CD4-positive, CD25-positive, alpha-beta regulatory T cell (primary cell): ENCODE measurements at regions not wholly inside any gene's neighbourhood (a gene's known extent, or its start where the extent isn't known, plus 50 kb on each side); places are given as distances from the start of the nearest gene placed in this dataset.

Source experiments
- ATAC-seq, 2 donors: fragments of 150-1000 bp; cut with Tn5 transposase; one replicate each; pipeline ENCODE4 v1.10.0; 2021; ENCODE audit warnings: low read depth in 2 of 2, moderate number of reproducible peaks in 2 of 2, moderate library complexity in 1 of 2
- DNase-seq, 3 donors: peaks; one replicate each; pipeline versions ENCODE4 v3.0.0 to v3.0.0-alpha.2; 2012 to 2022; ENCODE audit warnings: mixed read lengths in 1 of 3
- H3K27ac ChIP-seq: one replicate; pipeline ENCODE4 v1.7.0; 2013; ENCODE audit warnings: mild to moderate bottlenecking, low read length; ENCODE audit not compliant: insufficient read depth, poor library complexity, severe bottlenecking
- H3K27me3 ChIP-seq: one replicate; pipeline ENCODE4 v1.7.0; 2013; ENCODE audit warnings: low read length; ENCODE audit not compliant: control insufficient read depth, insufficient read depth
- H3K36me3 ChIP-seq: one replicate; pipeline ENCODE4 v1.7.0; 2013; ENCODE audit warnings: mild to moderate bottlenecking, low read length, moderate library complexity; ENCODE audit not compliant: control insufficient read depth, insufficient read depth
- H3K4me1 ChIP-seq: 2 replicates; pipeline ENCODE4 v1.7.0; 2013; ENCODE audit warnings: mild to moderate bottlenecking, low read length; ENCODE audit not compliant: insufficient read depth, control insufficient read depth, poor library complexity, severe bottlenecking
- H3K4me3 ChIP-seq: one replicate; pipeline ENCODE4 v1.7.0; 2013; ENCODE audit warnings: low read depth, mild to moderate bottlenecking, low read length, moderate library complexity
- H3K9me3 ChIP-seq, 2 experiments: 1 replicate in 1 of 2; 2 replicates in 1 of 2; pipeline ENCODE4 v1.7.0; 2013; ENCODE audit warnings: low read length in 2 of 2, mild to moderate bottlenecking in 1 of 2, moderate library complexity in 1 of 2; ENCODE audit not compliant: control insufficient read depth in 2 of 2
- H3K27ac Mint-ChIP-seq, 3 donors: one replicate each; pipeline ENCODE4 v1.8.0; 2020 to 2022; ENCODE audit warnings: mild to moderate bottlenecking in 3 of 3, mixed read lengths in 3 of 3, moderate library complexity in 2 of 3
- H3K27me3 Mint-ChIP-seq: one replicate; pipeline ENCODE4 v1.8.0; 2022; ENCODE audit warnings: mild to moderate bottlenecking, mixed read lengths
- H3K36me3 Mint-ChIP-seq: one replicate; pipeline ENCODE4 v1.8.0; 2020; ENCODE audit warnings: mixed read lengths
- H3K4me1 Mint-ChIP-seq, 4 donors: one replicate each; pipeline ENCODE4 v1.8.0; 2020 to 2022; ENCODE audit warnings: mixed read lengths in 4 of 4, mild to moderate bottlenecking in 1 of 4
- H3K4me3 Mint-ChIP-seq, 4 donors: one replicate each; pipeline ENCODE4 v1.8.0; 2020 to 2022; ENCODE audit warnings: mild to moderate bottlenecking in 4 of 4, mixed read lengths in 4 of 4, moderate library complexity in 3 of 4
- H3K9me3 Mint-ChIP-seq, 7 donors: one replicate each; pipeline ENCODE4 v1.8.0; 2020 to 2022; ENCODE audit warnings: mixed read lengths in 7 of 7, mild to moderate bottlenecking in 3 of 7, moderate library complexity in 2 of 7

GRCh38 chr1:163426505-163427251 lies 104.9 kb downstream of the NUF2 start:
- H3K4me3 Mint-ChIP-seq, result no peak overlapping the region
- no peak for ATAC-seq
- Histone ChIP-seq H3K36me3 (no peaks in the 10 kb centered on the region), H3K9me3 (no peaks in the 10 kb centered on the region), H3K4me3 (no peak overlapping the region), H3K27ac (no peak overlapping the region), H3K27me3 (no peaks in the 10 kb centered on the region), H3K4me1 (no peaks in the 10 kb centered on the region)
- DNase-seq, result no peak
- peaks cover 0 to 6% (median 0%) of the 10 kb centered on the region in 7 donors for H3K9me3 Mint-ChIP-seq
- no peak overlapping the region for H3K27ac Mint-ChIP-seq
- H3K4me1 Mint-ChIP-seq, result no peaks in the 10 kb centered on the region
- no peaks in the 10 kb centered on the region for H3K36me3 Mint-ChIP-seq
- H3K27me3 Mint-ChIP-seq, result no peaks in the 10 kb centered on the region

GRCh38 chr1:163427279-163427678 lies 105.5 kb downstream of the NUF2 start:
- no peaks in the 10 kb centered on the region for H3K36me3 Mint-ChIP-seq
- Histone ChIP-seq H3K27ac (no peak overlapping the region), H3K27me3 (no peaks in the 10 kb centered on the region), H3K4me3 (no peak overlapping the region), H3K36me3 (no peaks in the 10 kb centered on the region), H3K4me1 (no peaks in the 10 kb centered on the region), H3K9me3 (no peaks in the 10 kb centered on the region)
- no peak for ATAC-seq
- DNase-seq, result no peak
- no peak overlapping the region for H3K27ac Mint-ChIP-seq
- no peak overlapping the region for H3K4me3 Mint-ChIP-seq
- H3K9me3 Mint-ChIP-seq, result peaks cover 0 to 9% (median under 1%) of the 10 kb centered on the region in 7 donors
- H3K27me3 Mint-ChIP-seq, result no peaks in the 10 kb centered on the region
- H3K4me1 Mint-ChIP-seq, result no peaks in the 10 kb centered on the region

GRCh38 chr1:163436140-163436812 lies 114.5 kb downstream of the NUF2 start:
- Mint-ChIP-seq H3K4me1 (no peaks in the 10 kb centered on the region), H3K9me3 (peaks cover 0 to 10% (median 1%) of the 10 kb centered on the region in 7 donors), H3K36me3 (no peaks in the 10 kb centered on the region), H3K4me3 (no peak overlapping the region), H3K27ac (no peak overlapping the region), H3K27me3 (no peaks in the 10 kb centered on the region)
- no peaks in the 10 kb centered on the region for H3K4me1 ChIP-seq
- no peak overlapping the region for H3K27ac ChIP-seq
- H3K4me3 ChIP-seq, result no peak overlapping the region
- no peaks in the 10 kb centered on the region for H3K27me3 ChIP-seq
- ATAC-seq (no peak), DNase-seq (no peak)
- no peaks in the 10 kb centered on the region for H3K36me3 ChIP-seq
- H3K9me3 ChIP-seq, result no peaks in the 10 kb centered on the region

- no peak for DNase-seq
- H3K9me3 ChIP-seq, result no peaks in the 10 kb centered on the region
- H3K27me3 ChIP-seq, result no peaks in the 10 kb centered on the region
- Mint-ChIP-seq H3K4me3 (no peak overlapping the region), H3K36me3 (no peaks in the 10 kb centered on the region), H3K4me1 (no peaks in the 10 kb centered on the region), H3K27ac (no peak overlapping the region), H3K27me3 (no peaks in the 10 kb centered on the region), H3K9me3 (peaks cover 0 to 2% (median 0%) of the 10 kb centered on the region in 7 donors)
- ATAC-seq, result no peak
- no peak overlapping the region for H3K27ac ChIP-seq
- no peaks in the 10 kb centered on the region for H3K4me1 ChIP-seq
- H3K4me3 ChIP-seq, result no peak overlapping the region
- no peaks in the 10 kb centered on the region for H3K36me3 ChIP-seq
These were observed 117.7 kb downstream of the NUF2 start for GRCh38 chr1:163439471-163439870.

GRCh38 chr1:163440090-163440489 lies 118.3 kb downstream of the NUF2 start:
- no peak for ATAC-seq
- H3K27ac Mint-ChIP-seq, result no peak overlapping the region

GRCh38 chr1:163442231-163442879 lies 120.6 kb downstream of the NUF2 start:
- H3K27me3 ChIP-seq, result no peaks in the 10 kb centered on the region
- no peaks in the 10 kb centered on the region for H3K36me3 ChIP-seq
- H3K4me3 ChIP-seq, result no peak overlapping the region
- Mint-ChIP-seq H3K4me1 (no peaks in the 10 kb centered on the region), H3K9me3 (peaks cover 0 to 2% (median 0%) of the 10 kb centered on the region in 7 donors), H3K27ac (no peak overlapping the region), H3K36me3 (no peaks in the 10 kb centered on the region), H3K4me3 (no peak overlapping the region), H3K27me3 (no peaks in the 10 kb centered on the region)
- no peak for ATAC-seq
- no peaks in the 10 kb centered on the region for H3K9me3 ChIP-seq
- no peak overlapping the region for H3K27ac ChIP-seq
- no peaks in the 10 kb centered on the region for H3K4me1 ChIP-seq
- no peak for DNase-seq

More at GRCh38 chr1:163440090-163440489, 118.3 kb downstream of the NUF2 start:
- Mint-ChIP-seq H3K27me3 (no peaks in the 10 kb centered on the region), H3K4me1 (no peaks in the 10 kb centered on the region), H3K4me3 (no peak overlapping the region), H3K9me3 (peaks cover 0 to 2% (median 0%) of the 10 kb centered on the region in 7 donors), H3K36me3 (no peaks in the 10 kb centered on the region)
- Histone ChIP-seq H3K36me3 (no peaks in the 10 kb centered on the region), H3K27ac (no peak overlapping the region), H3K27me3 (no peaks in the 10 kb centered on the region), H3K4me1 (no peaks in the 10 kb centered on the region), H3K9me3 (no peaks in the 10 kb centered on the region), H3K4me3 (no peak overlapping the region)
- no peak for DNase-seq

- Mint-ChIP-seq H3K27me3 (no peaks in the 10 kb centered on the region), H3K36me3 (no peaks in the 10 kb centered on the region), H3K4me1 (no peaks in the 10 kb centered on the region), H3K9me3 (peaks cover 0 to 2% (median 0%) of the 10 kb centered on the region in 7 donors), H3K27ac (no peak overlapping the region), H3K4me3 (no peak overlapping the region)
- no peaks in the 10 kb centered on the region for H3K27me3 ChIP-seq
- H3K9me3 ChIP-seq, result no peaks in the 10 kb centered on the region
- no peak overlapping the region for H3K27ac ChIP-seq
- H3K4me3 ChIP-seq, result no peak overlapping the region
- DNase-seq (no peak), ATAC-seq (no peak)
- no peaks in the 10 kb centered on the region for H3K36me3 ChIP-seq
- H3K4me1 ChIP-seq, result no peaks in the 10 kb centered on the region
These were observed 121.1 kb downstream of the NUF2 start for GRCh38 chr1:163442895-163443294.
